ENCODE measurements at regions not wholly inside any gene's neighbourhood (a gene's known extent, or its start where the extent isn't known, plus 50 kb on each side); places are given as distances from the start of the nearest gene placed in this dataset.

DNA sequence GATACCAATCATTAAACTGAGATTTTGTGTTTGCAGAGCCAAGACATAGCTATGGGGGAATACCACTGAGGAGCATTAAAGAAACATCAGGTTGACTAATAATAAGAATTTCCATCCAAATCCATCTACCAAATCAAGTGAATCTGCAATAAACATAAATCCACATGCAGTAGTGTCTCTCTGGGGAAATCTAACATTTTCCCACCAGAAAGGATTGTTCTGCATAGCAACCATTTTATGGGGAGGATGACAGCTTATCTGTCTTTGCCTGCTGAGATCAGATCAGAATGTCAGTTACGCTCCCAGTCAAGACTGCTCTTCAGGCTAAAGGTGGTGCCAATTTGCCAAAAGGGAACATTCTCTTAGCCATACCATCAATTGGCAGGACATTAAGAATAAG is 1098.9 kb upstream of the CHAC2 start:
- TF ChIP-seq, protein P1, sequence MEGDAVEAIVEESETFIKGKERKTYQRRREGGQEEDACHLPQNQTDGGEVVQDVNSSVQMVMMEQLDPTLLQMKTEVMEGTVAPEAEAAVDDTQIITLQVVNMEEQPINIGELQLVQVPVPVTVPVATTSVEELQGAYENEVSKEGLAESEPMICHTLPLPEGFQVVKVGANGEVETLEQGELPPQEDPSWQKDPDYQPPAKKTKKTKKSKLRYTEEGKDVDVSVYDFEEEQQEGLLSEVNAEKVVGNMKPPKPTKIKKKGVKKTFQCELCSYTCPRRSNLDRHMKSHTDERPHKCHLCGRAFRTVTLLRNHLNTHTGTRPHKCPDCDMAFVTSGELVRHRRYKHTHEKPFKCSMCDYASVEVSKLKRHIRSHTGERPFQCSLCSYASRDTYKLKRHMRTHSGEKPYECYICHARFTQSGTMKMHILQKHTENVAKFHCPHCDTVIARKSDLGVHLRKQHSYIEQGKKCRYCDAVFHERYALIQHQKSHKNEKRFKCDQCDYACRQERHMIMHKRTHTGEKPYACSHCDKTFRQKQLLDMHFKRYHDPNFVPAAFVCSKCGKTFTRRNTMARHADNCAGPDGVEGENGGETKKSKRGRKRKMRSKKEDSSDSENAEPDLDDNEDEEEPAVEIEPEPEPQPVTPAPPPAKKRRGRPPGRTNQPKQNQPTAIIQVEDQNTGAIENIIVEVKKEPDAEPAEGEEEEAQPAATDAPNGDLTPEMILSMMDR (IDR thresholded peaks at IDR 0.05) = no peak
- TF ChIP-seq POLR2A (IDR thresholded peaks at IDR 0.05) (no peak), POLR2AphosphoS5 (IDR thresholded peaks at IDR 0.05) (no peak)

Measured in suprapubic skin (tissue), 4 donors.